ENCODE measurements at regions not wholly inside any gene's neighbourhood (a gene's known extent, or its start where the extent isn't known, plus 50 kb on each side); places are given as distances from the start of the nearest gene placed in this dataset.

DNA sequence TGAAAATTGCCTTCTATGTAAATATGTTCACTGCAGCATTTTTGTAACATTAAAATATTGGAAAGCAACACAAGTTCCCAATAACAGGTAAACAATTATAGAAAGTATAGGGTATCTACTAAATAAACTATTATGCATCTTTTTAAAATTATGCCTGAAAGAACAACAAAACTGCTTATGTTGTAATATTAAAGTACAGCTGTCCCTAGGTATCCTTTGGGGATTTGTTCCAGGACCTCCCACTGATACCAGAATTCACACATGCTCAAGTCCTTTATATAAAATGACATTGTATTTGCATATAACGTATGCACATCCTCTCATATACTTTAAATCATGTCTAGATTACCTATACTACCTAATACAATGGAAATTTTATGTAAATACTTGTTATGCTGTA, 121.8 kb upstream of the TNFSF4 start:
- ChIA-PET POLR2A (interaction anchor here (1.4 kb wide), 1 partner anchor 79 kb away, joined by 3 read pairs; no protein-coding TSS in a partner anchor), SMC1A (ENCODE audit: uncharacterized antibody, unreplicated experiment) (interaction anchor here (1.5 kb wide), 1 partner anchor 10 kb away, joined by 3 read pairs; no protein-coding TSS in a partner anchor), RAD21 (ENCODE audit: unreplicated experiment) (no interaction called here), CTCF (no interaction called here)
- Histone ChIP-seq H3K4me1 (ENCODE audit: control insufficient read depth, insufficient read depth, low read length) (peaks cover 36% of the 10 kb centered on the region), H3K4me3 (no peak overlapping the region), H3K9me3 (replicated peaks; ENCODE audit: control insufficient read depth, insufficient read depth, low read length) (no peaks in the 10 kb centered on the region; the same call in 1 of the 3 replicates), H3K9ac (ENCODE audit: control insufficient read depth, insufficient read depth, low read length) (no peak overlapping the region), H3K27me3 (replicated peaks in 1 of 2; ENCODE audit: control insufficient read depth in 2 of 2, insufficient read depth in 2 of 2, low read length in 1 of 2) (no peaks in the 10 kb centered on the region), H4K20me1 (ENCODE audit: control insufficient read depth, insufficient read depth) (no peaks in the 10 kb centered on the region), H3K4me2 (ENCODE audit: control insufficient read depth, insufficient read depth) (no peak overlapping the region), H2AFZ (ENCODE audit: control insufficient read depth, low read depth, low read length) (no peak overlapping the region), H3K27ac (ENCODE audit: control insufficient read depth, insufficient read depth) (0 out of 2 replicates have a peak overlapping the region, but pooled peaks have one; percentile 44), H3K79me2 (ENCODE audit: control insufficient read depth, insufficient read depth, low read length) (no peaks in the 10 kb centered on the region), H3K36me3 (ENCODE audit: control insufficient read depth in 2 of 2, insufficient read depth in 2 of 2, low read length in 1 of 2) (no peaks in the 10 kb centered on the region)
- BruUV-seq (replicated peaks), result no TSS peak
- FAIRE-seq (no peak), DNase-seq (ENCODE audit: low read depth, low spot score) (no peak), ATAC-seq (no peak)
- intact Hi-C loops (cut with micrococcal nuclease; ENCODE audit: unreplicated experiment), result no loop called here
- in situ Hi-C loops (cut with MboI), result no loop called here
- TF ChIP-seq STAT3 (IDR thresholded peaks at IDR 0.05; ENCODE audit: low read depth, low read length) (no peak), MXI1 (IDR thresholded peaks at IDR 0.05; ENCODE audit: low read depth, low read length) (no peak), STAT1 (conservative IDR thresholded peaks at IDR 0.05) (no peak), NKRF (conservative IDR thresholded peaks at IDR 0.05) (no peak), GATAD2B (conservative IDR thresholded peaks at IDR 0.05; ENCODE audit: low read depth) (no peak), PAX8 (IDR thresholded peaks at IDR 0.05) (no peak)
- TF ChIP-seq, protein P1, sequence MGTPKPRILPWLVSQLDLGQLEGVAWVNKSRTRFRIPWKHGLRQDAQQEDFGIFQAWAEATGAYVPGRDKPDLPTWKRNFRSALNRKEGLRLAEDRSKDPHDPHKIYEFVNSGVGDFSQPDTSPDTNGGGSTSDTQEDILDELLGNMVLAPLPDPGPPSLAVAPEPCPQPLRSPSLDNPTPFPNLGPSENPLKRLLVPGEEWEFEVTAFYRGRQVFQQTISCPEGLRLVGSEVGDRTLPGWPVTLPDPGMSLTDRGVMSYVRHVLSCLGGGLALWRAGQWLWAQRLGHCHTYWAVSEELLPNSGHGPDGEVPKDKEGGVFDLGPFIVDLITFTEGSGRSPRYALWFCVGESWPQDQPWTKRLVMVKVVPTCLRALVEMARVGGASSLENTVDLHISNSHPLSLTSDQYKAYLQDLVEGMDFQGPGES (IDR thresholded peaks at IDR 0.05), result no peak
- WGBS (ENCODE audit: insufficient coverage, insufficient replicate concordance, low lambda C conversion rate, missing lambda C conversion rate), result 88% methylated on average over 1 of the region's 1 CpG

Measured in GM12878 (cell line).